Choroid plexus epithelial cell (primary cell): ENCODE measurements at regions not wholly inside any gene's neighbourhood (a gene's known extent, or its start where the extent isn't known, plus 50 kb on each side); places are given as distances from the start of the nearest gene placed in this dataset.

ENCODE experiments used
- DNase-seq: peaks from one replicate; pipeline ENCODE4 v3.0.0-alpha.2; 2010; ENCODE audit warnings: low read depth
- H3K4me3 ChIP-seq: 2 replicates; pipeline ENCODE4 v1.5.1; 2011; ENCODE audit warnings: low read depth, mild to moderate bottlenecking, control low read depth, low read length, moderate library complexity
- CTCF ChIP-seq: conservative IDR thresholded peaks from 2 replicates; pipeline ENCODE4 v1.5.1; 2011; ENCODE audit warnings: low read depth, mild to moderate bottlenecking, control low read depth, inconsistent platforms, low read length, moderate library complexity

GRCh38 chr1:14082331-14082730 is 382.3 kb downstream of the PRDM2 start:
- no peak for DNase-seq
- no peak overlapping the region for H3K4me3 ChIP-seq
- no peak for TF ChIP-seq CTCF

- no peak for DNase-seq
- H3K4me3 ChIP-seq, result no peak overlapping the region
- no peak for TF ChIP-seq CTCF
Observed at GRCh38 chr1:14083277-14083676, 383.3 kb downstream of the PRDM2 start.

- DNase-seq, result no peak
- TF ChIP-seq CTCF, result no peak
- H3K4me3 ChIP-seq, result no peak overlapping the region
Observed at GRCh38 chr1:14083706-14084105, 383.7 kb downstream of the PRDM2 start.

GRCh38 chr1:14090062-14090461 is 390.1 kb downstream of the PRDM2 start:
- TF ChIP-seq CTCF, result no peak
- DNase-seq, result peak; percentile 5

GRCh38 chr1:14090531-14090930 is 390.5 kb downstream of the PRDM2 start:
- no peak overlapping the region for H3K4me3 ChIP-seq
- no peak for DNase-seq
- TF ChIP-seq CTCF, result no peak

More at GRCh38 chr1:14090062-14090461, 390.1 kb downstream of the PRDM2 start:
- no peak overlapping the region for H3K4me3 ChIP-seq

- peak; percentile 45 for TF ChIP-seq CTCF
- H3K4me3 ChIP-seq, result no peak overlapping the region
- DNase-seq, result peak; percentile 13
Observed at GRCh38 chr1:14094611-14095400, 394.8 kb downstream of the PRDM2 start.

- H3K4me3 ChIP-seq, result no peak overlapping the region
- no peak for TF ChIP-seq CTCF
- no peak for DNase-seq
Observed at GRCh38 chr1:14098294-14098913, 398.4 kb downstream of the PRDM2 start.
